ENCODE measurements at regions not wholly inside any gene's neighbourhood (a gene's known extent, or its start where the extent isn't known, plus 50 kb on each side); places are given as distances from the start of the nearest gene placed in this dataset.

DNA sequence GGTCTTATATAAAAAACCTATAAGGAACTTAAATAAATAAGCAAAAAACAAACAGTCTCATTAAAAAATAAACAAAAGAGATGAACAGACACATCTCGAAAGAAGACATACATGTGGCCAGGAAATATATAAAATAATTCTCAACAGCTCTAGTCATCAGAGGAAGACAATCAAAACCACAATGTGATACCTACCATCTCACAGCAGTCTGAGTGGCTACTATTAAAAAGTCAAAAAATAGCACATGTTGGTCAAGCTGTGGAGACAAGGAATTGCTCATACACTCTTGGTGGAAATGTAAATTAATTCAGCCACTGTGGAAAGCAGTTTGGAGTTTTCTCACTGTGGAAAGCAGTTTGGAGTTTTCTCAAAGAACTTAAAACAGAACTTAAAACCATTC, 100.3 kb upstream of the ADAMTS5 start:
- ChIA-PET POLR2A (no interaction called here), CTCF (no interaction called here)
- in situ Hi-C loops (cut with HindIII; ENCODE audit: low pct_unique_long_range_greater_than_20kb, low sequenced_read_pairs) = no loop called here
- ATAC-seq = no peak
- H3K27me3 ChIP-seq (ENCODE audit: control insufficient read depth, insufficient read depth, low read length) = no peaks in the 10 kb centered on the region
- no peak for DNase-seq (ENCODE audit: low read depth, low spot score)
- no peak overlapping the region for H3K27ac ChIP-seq (ENCODE audit: low read length)
- TF ChIP-seq TCF7L2 (IDR thresholded peaks at IDR 0.05; ENCODE audit: low read depth, low read length) (no peak), SIN3A (IDR thresholded peaks at IDR 0.05; ENCODE audit: borderline replicate concordance, insufficient read depth, low read depth, low read length) (no peak), POLR2AphosphoS5 (IDR thresholded peaks at IDR 0.05; ENCODE audit: low read depth, low read length) (no peak)
- TF ChIP-seq, protein P1, sequence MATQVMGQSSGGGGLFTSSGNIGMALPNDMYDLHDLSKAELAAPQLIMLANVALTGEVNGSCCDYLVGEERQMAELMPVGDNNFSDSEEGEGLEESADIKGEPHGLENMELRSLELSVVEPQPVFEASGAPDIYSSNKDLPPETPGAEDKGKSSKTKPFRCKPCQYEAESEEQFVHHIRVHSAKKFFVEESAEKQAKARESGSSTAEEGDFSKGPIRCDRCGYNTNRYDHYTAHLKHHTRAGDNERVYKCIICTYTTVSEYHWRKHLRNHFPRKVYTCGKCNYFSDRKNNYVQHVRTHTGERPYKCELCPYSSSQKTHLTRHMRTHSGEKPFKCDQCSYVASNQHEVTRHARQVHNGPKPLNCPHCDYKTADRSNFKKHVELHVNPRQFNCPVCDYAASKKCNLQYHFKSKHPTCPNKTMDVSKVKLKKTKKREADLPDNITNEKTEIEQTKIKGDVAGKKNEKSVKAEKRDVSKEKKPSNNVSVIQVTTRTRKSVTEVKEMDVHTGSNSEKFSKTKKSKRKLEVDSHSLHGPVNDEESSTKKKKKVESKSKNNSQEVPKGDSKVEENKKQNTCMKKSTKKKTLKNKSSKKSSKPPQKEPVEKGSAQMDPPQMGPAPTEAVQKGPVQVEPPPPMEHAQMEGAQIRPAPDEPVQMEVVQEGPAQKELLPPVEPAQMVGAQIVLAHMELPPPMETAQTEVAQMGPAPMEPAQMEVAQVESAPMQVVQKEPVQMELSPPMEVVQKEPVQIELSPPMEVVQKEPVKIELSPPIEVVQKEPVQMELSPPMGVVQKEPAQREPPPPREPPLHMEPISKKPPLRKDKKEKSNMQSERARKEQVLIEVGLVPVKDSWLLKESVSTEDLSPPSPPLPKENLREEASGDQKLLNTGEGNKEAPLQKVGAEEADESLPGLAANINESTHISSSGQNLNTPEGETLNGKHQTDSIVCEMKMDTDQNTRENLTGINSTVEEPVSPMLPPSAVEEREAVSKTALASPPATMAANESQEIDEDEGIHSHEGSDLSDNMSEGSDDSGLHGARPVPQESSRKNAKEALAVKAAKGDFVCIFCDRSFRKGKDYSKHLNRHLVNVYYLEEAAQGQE (IDR thresholded peaks at IDR 0.05; ENCODE audit: insufficient read depth in 1 of 2, low read depth in 2 of 2, low read length in 1 of 2) = no peak
- TF ChIP-seq, protein P2, sequence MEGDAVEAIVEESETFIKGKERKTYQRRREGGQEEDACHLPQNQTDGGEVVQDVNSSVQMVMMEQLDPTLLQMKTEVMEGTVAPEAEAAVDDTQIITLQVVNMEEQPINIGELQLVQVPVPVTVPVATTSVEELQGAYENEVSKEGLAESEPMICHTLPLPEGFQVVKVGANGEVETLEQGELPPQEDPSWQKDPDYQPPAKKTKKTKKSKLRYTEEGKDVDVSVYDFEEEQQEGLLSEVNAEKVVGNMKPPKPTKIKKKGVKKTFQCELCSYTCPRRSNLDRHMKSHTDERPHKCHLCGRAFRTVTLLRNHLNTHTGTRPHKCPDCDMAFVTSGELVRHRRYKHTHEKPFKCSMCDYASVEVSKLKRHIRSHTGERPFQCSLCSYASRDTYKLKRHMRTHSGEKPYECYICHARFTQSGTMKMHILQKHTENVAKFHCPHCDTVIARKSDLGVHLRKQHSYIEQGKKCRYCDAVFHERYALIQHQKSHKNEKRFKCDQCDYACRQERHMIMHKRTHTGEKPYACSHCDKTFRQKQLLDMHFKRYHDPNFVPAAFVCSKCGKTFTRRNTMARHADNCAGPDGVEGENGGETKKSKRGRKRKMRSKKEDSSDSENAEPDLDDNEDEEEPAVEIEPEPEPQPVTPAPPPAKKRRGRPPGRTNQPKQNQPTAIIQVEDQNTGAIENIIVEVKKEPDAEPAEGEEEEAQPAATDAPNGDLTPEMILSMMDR (IDR thresholded peaks at IDR 0.05) = no peak
- H3K4me3 ChIP-seq (ENCODE audit: low read depth in 2 of 2, low read length in 2 of 2) = no peak overlapping the region
- H3K36me3 ChIP-seq (ENCODE audit: control insufficient read depth, insufficient read depth, low read length) = no peaks in the 10 kb centered on the region
- BruUV-seq (replicated peaks) = no TSS peak
- intact Hi-C loops (cut with micrococcal nuclease; ENCODE audit: unreplicated experiment) = no loop called here
- H3K9me3 ChIP-seq (ENCODE audit: control insufficient read depth, insufficient read depth, low read depth, low read length) = no peaks in the 10 kb centered on the region
- no peaks in the 10 kb centered on the region for H3K4me1 ChIP-seq (ENCODE audit: control insufficient read depth, insufficient read depth, low read length)

DNA sequence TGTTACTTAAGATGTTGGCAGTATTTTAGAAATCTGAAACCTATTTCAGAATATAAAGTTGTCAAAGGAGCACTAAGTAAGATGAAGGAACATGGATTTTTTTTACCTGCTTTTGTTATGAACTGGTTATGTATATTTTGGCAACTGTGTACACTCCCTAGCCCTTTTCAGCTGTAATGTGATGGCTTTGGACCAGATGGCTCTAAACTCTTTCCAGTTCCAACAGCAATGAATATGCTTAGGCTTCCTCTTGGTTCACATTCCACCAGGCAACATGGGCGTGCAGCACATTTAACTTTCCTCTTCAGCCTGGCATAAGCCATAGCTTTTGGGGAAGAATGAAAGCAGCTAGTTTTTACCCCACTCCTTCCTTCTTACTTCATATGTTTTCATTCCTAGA, 95.6 kb upstream of the ADAMTS5 start:
- H3K27me3 ChIP-seq (ENCODE audit: control insufficient read depth, insufficient read depth, low read length) = no peaks in the 10 kb centered on the region
- DNase-seq (ENCODE audit: low read depth, low spot score) = no peak
- no peaks in the 10 kb centered on the region for H3K4me1 ChIP-seq (ENCODE audit: control insufficient read depth, insufficient read depth, low read length)
- no peaks in the 10 kb centered on the region for H3K36me3 ChIP-seq (ENCODE audit: control insufficient read depth, insufficient read depth, low read length)
- H3K9me3 ChIP-seq (ENCODE audit: control insufficient read depth, insufficient read depth, low read depth, low read length) = no peaks in the 10 kb centered on the region
- intact Hi-C loops (cut with micrococcal nuclease; ENCODE audit: unreplicated experiment) (no loop called here), in situ Hi-C loops (cut with HindIII; ENCODE audit: low pct_unique_long_range_greater_than_20kb, low sequenced_read_pairs) (no loop called here)
- ATAC-seq = no peak
- no peak overlapping the region for H3K27ac ChIP-seq (ENCODE audit: low read length)
- ChIA-PET CTCF (no interaction called here), POLR2A (no interaction called here)
- no peak overlapping the region for H3K4me3 ChIP-seq (ENCODE audit: low read depth in 2 of 2, low read length in 2 of 2)
- BruUV-seq (replicated peaks) = no TSS peak
- TF ChIP-seq SIN3A (IDR thresholded peaks at IDR 0.05; ENCODE audit: borderline replicate concordance, insufficient read depth, low read depth, low read length) (no peak), POLR2AphosphoS5 (IDR thresholded peaks at IDR 0.05; ENCODE audit: low read depth, low read length) (no peak), TCF7L2 (IDR thresholded peaks at IDR 0.05; ENCODE audit: low read depth, low read length) (no peak)
- TF ChIP-seq, protein P2 (IDR thresholded peaks at IDR 0.05) = no peak
- TF ChIP-seq, protein P1 (IDR thresholded peaks at IDR 0.05; ENCODE audit: insufficient read depth in 1 of 2, low read depth in 2 of 2, low read length in 1 of 2) = no peak
